HG03159 (cell line): ENCODE measurements at regions not wholly inside any gene's neighbourhood (a gene's known extent, or its start where the extent isn't known, plus 50 kb on each side); places are given as distances from the start of the nearest gene placed in this dataset.

ENCODE experiments used
- ATAC-seq: cut with Tn5 transposase; IDR thresholded peaks from one replicate; pipeline ENCODE4 v1.9.1; 2021; ENCODE audit warnings: mild to moderate bottlenecking, moderate library complexity; ENCODE audit not compliant: unreplicated experiment

DNA sequence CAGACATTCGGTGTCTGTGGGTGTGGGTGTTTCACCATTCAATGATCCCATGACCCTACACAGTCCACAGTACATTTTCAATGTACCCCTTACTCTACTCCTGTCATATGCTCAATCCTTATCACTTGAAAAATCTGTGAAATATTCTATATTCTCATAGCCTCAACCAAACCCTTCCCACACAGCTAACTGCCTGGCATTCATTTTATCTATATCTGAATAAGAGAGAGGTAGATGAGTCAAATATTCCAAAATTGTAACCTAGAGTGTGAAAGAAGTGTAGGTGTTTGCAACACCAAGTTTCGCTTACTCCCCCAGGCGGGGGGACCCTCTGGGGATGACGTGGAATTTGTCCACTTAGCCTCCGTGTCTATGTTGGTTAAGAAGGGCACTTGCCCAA is 354.8 kb downstream of the ETS1 start:
- ATAC-seq, result no peak

DNA sequence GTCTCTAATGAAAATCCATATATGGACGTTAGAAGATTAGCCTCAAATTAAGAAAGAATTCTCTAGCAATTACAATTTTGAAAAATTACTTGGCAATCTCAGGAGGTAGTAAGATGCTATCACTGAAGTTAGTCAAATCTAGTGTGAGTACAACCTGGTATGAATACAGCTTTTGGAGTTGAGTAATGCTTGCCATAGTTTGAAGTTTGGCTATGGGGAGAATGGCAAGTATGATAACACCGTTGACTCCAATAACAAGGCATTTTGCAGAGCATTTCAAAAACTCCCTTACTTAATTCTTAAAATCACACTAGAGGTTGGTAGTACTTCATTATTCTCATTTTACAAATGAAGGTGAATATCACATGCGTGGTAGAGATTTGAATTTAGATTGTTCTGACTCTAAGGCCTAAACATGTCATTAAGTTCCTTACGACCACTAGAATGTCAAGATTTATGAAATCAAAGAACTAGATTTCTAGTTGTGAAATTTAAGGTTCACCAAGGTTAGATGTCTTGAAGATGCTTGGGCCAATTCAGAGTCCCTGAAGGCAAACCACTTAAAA is 355.4 kb downstream of the ETS1 start:
- no peak for ATAC-seq

DNA sequence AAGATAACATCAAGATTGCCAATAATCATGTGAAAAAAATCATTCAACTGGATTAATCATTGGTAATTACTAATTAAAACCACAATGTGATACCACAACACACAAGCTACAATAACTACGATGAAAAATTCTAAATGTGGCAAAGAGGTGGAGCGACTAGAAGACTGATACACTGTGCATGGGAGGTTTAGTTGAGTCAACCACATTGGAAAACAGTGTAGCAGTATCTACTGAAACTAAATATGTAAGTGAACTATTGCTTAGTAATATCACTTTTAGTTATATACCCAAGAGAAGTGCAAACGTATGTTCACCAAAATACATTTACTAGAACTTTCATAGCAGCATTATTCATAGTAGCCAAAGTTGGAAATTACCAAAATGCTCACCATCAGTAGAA is 359.9 kb downstream of the ETS1 start:
- ATAC-seq, result no peak

DNA sequence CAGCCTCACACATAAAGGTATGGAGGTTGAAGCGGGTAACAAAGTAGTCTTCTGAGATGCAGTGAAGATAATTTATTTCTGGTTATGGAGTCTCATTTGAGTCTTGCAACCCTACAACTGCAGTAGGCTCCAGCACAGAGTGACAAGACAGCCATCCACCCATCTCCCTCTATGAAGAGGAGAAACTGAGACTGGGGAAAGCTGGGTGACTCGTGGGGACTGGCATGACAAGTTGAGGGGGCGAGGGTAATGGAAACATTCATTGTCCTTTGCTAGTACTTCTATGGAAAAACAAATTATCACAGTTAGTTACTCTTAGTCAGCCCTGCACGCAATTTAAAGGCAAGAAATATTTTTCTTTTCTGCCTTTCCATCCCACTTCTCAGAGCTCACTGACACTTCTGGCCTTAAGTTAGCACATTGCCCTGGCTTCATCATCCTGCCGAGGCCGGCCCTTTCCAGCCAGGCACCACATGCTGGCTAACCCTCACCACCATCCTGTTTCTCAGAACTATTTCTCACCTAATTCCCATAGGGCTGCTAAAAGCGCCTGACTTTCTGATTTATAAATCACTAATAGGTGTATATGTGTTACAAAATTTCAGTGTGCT is 361.1 kb downstream of the ETS1 start:
- ATAC-seq, result no peak

DNA sequence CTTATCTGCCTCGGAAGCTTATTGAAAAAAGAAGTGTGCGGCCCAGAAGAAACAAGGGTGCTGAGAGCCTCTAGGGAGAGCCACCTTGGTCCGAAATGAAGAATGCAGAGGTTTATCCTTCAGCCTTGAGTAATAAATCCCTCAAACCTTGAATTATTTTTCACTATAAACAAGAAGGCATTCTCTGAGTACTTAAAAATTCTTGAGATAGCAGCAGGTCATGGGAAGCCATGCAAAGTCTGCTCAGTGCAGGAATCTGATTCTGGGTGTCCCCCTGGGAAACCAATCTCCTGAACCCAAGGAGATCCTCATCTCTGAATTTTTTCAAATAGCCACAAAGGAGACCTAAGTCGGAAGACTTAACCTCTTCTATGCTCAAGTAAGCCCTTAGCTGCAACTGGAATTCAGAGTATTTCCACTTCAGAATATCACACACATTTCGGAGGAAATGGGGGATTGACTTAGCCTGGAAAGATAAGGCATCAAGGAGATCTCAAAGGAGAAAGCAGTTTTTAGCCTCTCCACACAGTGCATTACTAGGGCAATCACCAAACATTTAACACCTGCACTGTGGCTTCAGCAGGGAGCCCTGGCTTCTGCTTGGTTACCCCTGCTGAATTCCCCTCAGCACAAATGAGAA is 365.0 kb downstream of the ETS1 start:
- no peak for ATAC-seq

DNA sequence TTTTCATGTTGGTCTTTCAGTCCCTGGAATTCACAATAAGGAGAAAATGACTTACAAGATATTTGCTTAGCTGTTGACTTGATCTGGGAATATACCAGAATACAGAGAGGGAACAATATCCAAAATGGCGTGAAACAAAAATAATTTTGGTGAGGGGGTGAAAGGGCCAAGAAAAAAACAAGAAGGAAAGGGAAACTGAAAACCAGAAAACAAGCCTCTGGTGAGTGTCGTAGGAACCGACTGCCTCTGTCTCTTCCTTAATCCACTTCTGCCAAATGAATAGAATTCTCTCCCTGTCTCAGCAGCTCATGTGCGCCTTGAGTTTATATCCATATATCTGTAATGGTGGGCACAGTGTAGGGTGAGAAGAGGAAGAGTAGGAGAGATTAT is 367.6 kb downstream of the ETS1 start:
- ATAC-seq, result no peak

DNA sequence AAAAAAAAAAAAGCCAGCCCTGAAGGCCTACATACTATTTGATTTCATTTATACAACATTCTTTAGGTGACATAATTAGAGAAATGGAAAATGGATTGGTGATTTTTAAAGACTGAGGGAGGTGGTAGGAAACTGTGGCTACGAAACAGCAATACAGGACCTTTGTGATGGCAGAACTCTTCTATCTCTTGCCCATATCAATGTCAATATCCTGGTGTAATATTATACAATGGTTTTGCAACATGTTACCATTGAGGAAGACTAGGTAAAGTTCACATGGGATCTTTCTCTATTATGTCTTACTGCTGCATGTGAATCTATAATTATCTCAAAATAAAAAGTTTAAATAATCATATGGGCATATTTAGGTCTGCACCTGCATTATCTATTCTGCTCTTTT is 371.2 kb downstream of the ETS1 start:
- no peak for ATAC-seq

DNA sequence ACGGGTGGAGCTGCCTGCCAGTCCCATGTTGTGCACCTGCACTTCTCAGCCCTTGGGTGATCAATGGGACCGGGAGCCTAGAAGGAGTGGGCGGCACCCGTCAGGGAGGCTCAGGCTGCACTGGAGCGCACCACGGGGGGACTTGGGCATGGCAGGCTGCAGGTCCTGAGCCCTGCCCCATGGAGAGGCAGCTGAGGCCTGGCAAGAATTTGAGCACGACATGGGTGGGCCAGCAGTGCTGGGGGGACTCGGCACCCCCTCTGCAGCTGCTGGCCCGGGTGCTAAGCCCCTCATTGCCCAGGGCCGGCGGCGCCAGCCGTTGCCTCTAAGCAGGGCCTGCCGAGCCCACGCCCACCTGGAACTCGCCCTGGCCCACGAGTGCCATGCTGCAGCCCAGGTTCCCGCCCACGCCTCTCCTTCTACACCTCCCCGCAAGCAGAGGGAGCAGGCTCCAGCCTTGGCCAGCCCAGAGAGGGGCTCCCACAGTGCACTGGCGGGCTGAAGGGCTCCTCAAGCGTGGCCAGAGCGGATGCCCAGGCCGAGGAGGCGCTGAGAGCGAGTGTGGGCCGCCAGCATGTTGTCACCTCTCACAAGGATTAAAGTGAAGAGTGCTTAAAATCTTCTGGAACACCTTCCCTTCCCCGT is 372.0 kb downstream of the ETS1 start:
- ATAC-seq, result no peak

DNA sequence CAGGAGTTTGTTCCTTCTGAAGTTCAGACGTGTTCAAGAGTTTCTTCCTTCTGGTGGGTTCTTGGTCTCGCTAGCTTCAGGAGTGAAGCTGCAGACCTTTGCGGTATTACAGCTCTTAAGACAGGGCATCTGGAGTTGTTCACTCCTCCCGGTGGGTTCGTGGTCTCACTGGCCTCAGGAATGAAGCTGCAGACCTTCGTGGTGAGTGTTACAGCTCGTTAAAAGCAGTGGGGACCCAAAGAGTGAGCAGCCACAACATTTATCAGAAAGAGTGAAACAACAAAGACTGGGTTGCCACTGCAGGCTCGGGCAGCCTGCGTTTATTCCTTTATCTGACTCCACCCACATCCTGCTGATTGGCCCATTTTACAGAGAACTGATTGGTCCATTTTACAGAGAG is 373.1 kb downstream of the ETS1 start:
- ATAC-seq, result no peak

DNA sequence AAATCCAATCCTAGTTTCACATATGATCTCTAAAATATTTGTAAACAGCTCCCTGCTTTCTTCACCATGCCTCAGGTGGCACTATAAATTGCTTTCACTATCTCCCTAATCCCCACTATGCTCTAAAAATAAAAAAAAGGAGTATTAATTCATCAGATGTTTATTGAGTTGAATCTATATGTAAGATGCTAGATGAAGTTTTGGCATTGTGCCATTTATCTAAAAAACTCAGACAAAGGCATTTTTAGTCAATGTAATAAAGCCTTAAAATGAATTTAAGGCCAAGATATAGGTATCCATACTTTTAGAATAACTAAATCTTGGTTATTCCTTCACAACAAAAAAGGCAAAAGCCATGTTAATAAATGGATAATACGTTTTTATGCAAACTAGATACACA is 373.9 kb downstream of the ETS1 start:
- no peak for ATAC-seq

DNA sequence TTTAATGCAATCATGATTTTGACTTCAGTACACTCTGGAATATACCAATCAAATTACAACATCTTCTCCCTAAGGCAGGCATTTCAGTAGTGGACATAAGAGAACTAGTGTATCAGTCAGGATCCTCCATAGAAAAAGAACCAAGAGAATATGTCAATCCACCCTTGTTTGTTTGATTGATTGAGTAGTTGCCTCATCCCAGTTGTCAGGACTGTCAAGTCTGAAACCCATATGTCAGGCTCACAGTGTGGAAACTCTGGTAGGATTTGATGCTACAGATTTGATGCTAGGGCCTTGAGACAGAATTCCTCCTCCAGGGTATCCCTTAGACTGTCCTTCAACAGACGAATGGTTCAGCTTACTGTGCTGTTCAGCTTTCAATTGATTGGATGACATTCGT is 375.0 kb downstream of the ETS1 start:
- ATAC-seq, result no peak

DNA sequence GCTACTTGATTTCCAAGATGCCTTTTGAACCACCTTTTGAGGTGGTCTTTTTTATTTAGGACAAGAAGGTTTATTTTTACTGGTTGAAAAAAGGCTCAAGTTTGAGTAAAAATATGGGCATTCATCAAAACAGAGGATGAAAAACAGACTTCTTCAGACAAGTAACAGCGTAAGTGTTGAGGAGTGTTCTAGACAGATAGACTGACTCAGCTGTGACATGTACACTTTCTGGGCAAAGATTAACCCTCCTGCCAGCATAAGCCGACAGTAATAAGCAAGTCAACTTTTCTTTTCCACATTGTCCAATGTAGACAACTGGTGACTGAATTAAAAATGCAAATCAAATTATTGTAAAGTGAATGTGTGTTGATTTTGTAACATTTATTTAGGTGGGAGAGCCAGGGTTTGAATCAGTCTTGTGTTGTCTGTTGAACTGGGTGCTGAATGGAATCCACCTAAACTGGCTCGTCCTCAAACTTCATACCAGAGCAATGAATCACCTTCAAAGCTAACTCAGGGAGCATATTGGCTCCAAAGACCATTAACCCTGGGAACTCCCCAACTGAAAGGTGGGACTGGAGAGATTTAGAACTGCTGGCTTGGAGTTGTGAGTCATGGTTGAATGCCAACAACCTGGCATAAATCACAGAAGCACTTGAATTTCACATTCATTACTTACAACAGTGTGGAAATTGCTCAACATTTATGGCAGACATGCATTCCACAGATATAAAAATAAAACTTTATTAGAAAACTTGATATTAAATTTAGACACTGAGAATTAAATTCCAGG is 377.0 kb downstream of the ETS1 start:
- no peak for ATAC-seq

DNA sequence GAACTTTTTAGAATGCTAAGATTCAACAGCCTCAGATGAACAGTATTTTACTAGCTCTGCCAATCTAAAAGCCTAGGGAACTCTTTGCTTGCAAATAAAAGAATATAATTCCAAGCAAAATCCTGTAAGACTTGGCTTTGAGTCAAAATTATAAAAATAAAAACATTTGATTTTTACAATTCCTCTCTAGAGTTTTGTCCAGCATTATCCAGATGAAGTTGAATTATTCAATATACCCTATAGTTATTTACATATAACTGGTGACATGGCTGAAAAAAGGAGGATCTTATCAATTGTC is 378.3 kb downstream of the ETS1 start:
- ATAC-seq, result no peak

DNA sequence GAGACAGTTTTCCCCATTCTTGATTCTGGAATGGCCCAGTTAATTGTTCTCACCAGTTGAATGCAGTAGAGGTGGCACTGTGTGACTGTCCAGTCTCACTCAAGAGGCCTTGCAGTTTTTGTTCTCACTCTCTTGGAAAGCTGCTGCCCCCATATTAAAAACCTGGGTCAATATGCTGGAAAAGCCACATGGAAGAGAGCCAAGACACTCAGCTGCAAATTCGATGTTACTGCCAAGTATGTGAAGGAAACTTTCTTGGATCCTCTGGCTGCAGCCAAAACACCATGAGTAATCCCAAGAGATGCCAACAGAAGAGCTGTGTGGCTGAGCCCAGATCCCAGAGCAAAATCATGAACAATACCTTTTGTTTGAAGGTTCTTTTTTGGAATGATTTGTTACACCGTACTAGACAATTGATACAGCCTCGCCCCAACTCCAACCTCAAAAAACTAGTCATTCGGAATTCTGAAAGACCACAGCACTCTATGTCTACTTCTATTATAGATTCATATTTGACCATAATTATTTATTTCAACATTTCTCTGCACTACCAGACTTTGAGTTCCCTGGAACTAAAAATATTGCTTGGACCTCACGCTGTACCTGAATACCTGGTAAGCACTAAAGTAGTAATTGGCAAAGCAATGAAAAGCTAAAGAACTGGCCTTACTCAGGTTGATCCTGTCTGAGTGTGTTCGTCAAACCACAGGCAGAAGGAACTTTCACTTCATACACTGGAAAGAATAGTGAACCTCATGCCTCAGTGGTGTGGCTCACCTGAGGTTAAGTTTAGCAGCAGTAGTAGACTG is 378.8 kb downstream of the ETS1 start:
- ATAC-seq, result no peak

DNA sequence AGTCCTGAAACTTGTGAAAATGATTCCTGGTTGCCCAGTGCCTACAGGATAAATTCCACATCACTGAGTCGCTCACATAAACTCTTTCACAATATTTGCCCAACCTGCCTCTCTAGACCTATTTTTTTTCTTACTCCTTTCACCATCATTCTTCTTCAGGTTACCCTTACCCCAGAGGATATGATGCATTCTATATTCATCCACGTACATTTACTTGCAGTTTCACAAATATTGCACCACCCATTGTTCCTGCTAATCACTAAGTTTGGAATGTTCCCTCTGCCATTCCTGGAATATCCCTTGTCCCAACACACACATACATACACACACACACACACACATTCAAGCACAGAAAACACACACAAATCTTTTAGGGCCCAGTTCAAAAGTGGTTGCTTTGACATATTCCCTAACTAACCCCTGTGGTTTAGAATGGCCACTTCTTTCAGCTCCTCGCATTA is 379.5 kb downstream of the ETS1 start:
- ATAC-seq, result no peak

DNA sequence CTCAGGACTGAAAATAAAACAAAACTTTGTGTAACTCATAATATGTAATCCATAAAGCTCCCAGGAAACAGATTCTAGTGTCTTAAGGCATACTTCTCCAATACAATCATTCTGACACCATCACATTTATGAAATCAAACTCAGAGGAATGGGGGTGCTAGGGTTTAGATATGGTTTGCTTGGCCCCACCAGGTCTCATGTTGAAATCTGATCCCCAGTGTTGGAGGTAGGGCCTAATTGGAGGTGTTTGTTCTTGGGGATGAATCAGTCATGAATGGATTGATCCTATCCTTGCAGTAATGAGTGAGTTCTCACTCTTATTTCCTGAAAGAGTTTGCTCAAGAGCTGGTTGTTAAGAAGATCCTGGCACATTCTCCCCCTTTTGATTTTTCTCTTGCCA is 380.9 kb downstream of the ETS1 start:
- ATAC-seq, result no peak

DNA sequence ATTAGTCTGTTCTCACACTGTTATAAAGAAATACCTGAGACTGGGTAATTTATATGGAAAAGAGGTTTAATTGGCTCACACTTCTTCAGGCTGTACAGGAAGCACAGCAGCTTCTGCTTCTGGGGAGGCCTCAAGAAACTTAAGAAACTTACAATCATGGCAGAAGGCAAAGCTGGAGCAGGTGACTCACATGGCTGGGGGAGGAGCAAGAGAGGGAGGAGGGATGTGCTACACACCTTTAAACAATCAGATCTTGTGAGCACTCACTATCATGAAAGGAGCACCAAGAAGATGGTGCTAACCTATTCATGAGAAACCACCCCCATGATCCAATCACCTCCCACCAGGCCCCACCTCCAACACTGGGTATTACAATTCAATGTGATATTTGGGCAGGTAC is 381.6 kb downstream of the ETS1 start:
- ATAC-seq, result no peak

DNA sequence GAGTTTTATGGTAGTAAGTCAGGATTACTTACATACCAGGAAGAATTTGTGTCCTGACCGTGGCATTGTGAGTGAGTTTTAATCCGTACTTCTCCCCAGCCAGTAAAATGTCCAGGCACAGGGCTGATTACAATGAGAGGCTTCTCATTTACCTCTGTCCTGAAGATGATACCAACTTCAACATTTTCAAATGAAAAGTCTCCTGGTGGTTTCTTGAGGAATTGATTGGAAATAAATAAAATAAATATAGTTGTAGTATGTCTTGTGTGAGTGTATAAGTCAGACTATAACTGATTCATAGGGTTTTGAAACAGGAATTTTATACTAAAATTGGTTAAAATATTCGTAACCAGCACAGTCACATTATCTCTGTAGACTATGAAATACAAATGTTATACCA is 382.5 kb downstream of the ETS1 start:
- ATAC-seq, result no peak

DNA sequence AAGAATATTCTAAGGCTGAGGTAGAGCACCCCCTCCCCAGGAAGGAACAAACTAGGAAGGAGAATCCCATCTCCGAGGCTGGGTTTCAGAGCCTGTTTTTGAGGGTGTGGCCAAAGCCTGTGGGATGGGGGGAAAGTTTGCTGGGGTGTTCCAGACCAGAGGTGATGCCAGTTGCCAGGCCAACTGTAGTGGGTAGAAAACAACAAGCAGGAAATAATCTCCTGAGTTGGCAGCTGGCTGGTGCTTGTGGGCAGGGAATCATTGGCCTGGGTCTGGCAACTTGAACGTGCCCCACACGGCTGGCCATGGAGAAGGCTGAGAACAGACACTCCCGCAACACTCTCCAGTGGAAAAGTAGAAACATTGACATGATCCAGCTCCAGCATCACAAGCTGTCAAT is 385.6 kb downstream of the ETS1 start:
- ATAC-seq, result no peak

DNA sequence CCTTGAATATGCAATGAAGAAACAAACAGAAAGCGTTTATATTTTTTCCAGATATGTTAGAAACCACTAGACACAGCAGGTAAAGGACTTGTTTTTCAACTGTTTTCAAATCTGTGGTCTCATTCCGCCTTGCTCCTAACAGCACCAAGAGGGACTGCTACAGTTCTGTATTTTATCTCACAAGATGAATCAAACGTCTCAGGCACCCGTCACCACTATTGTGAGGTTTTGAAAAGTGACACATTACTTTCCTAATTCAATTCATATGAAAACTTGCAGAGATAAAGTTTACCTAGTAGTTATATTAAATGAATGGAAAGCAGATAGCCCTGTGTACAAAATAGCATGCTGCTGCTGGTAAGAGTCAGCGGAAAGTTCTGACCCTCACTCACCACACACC is 386.3 kb downstream of the ETS1 start:
- no peak for ATAC-seq

DNA sequence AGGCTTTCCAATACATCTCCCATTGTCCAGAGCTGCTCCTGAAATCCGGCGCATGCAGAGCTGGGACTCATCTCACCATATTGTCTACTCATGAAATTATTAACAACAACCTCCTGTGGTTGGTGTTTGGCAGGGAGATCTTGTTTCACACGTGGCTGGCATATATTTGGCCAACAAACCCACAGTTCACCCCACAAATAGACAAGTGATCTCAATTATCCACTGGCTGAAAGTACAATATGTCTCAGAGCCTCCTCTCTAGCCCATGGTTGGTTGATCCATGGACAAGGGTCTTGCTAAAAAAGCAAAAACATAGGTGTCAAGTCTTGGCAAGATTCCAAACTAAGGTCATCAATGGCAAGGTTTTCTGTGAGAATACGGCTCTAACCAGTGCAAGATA is 386.9 kb downstream of the ETS1 start:
- ATAC-seq, result no peak
